B cell (primary cell): ENCODE measurements at regions not wholly inside any gene's neighbourhood (a gene's known extent, or its start where the extent isn't known, plus 50 kb on each side); places are given as distances from the start of the nearest gene placed in this dataset.

Source experiments
- ATAC-seq: fragments of 200-7000 bp; cut with Tn5 transposase; one replicate; pipeline ENCODE4 v1.10.0; 2021; ENCODE audit warnings: low read depth, mild to moderate bottlenecking, moderate number of reproducible peaks, moderate library complexity
- CTCF ChIA-PET: fragments of 350-600 bp; sonication (Branson Sonifier 250); formaldehyde crosslinking; loops from one replicate; lab custom pipeline; 2021; ENCODE audit warnings: antibody characterized with exemption, inconsistent platforms; lab: Charles Lee
- POLR2A ChIA-PET: fragments of 350-600 bp; sonication (Branson Sonifier 250); formaldehyde crosslinking; loops from one replicate; lab custom pipeline; 2021; ENCODE audit warnings: antibody characterized with exemption; lab: Charles Lee
- DNase-seq: peaks from one replicate; pipeline ENCODE4 v3.0.0; 2013
- H2AFZ ChIP-seq: 2 replicates; pipeline ENCODE4 v1.6.1; 2012; ENCODE audit warnings: mild to moderate bottlenecking, low read depth, low read length; ENCODE audit not compliant: insufficient read depth, poor library complexity, severe bottlenecking
- H3K27ac ChIP-seq, 2 donors: 1 replicate in 1 of 2; 2 replicates in 1 of 2; pipeline ENCODE4 v1.5.1; 2012 to 2013; ENCODE audit warnings: low read length in 2 of 2, mild to moderate bottlenecking in 2 of 2, moderate library complexity in 1 of 2
- H3K27me3 ChIP-seq, 4 experiments: fragments of 200-600 bp in 1 of 4; sonication (generic) in 1 of 4; replicated peaks in 1 of 4; 1 replicate in 2 of 4; 2 replicates in 2 of 4; pipeline versions ENCODE4 v1.6.1 to v1.7.0; 2013 to 2016; ENCODE audit warnings: low read length in 3 of 4, mild to moderate bottlenecking in 2 of 4, mixed read lengths in 1 of 4, moderate library complexity in 1 of 4; ENCODE audit not compliant: insufficient read depth in 4 of 4, control insufficient read depth in 3 of 4; ENCODE audit errors: control extremely low read depth in 1 of 4
- H3K36me3 ChIP-seq, 2 experiments: replicated peaks in 1 of 2; 1 replicate in 1 of 2; 2 replicates in 1 of 2; pipeline versions ENCODE4 v1.6.1 to v1.7.1; 2013; ENCODE audit warnings: low read length in 1 of 2; ENCODE audit not compliant: insufficient read depth in 2 of 2, control insufficient read depth in 1 of 2; ENCODE audit errors: control extremely low read depth in 1 of 2, extremely low read depth in 1 of 2
- H3K4me1 ChIP-seq, 2 donors: fragments of 200-600 bp in 1 of 2; sonication (generic) in 1 of 2; 1 replicate in 1 of 2; 2 replicates in 1 of 2; pipeline versions ENCODE4 v1.5.1 to v1.6.1; 2013 to 2017; ENCODE audit warnings: low read length in 2 of 2; ENCODE audit not compliant: control insufficient read depth in 2 of 2, insufficient read depth in 2 of 2
- H3K4me2 ChIP-seq: replicated peaks from 2 replicates; pipeline ENCODE3; 2012; ENCODE audit warnings: mild to moderate bottlenecking, low read depth, low read length; ENCODE audit not compliant: poor library complexity, severe bottlenecking
- H3K4me3 ChIP-seq, 5 experiments: fragments of 200-600 bp in 1 of 5; sonication (generic) in 1 of 5; 1 replicate in 3 of 5; 2 replicates in 2 of 5; pipeline versions ENCODE4 v1.5.1 to v1.7.0; 2011 to 2016; ENCODE audit warnings: low read length in 4 of 5, mild to moderate bottlenecking in 4 of 5, low read depth in 2 of 5, control low read depth in 1 of 5, moderate library complexity in 1 of 5; ENCODE audit not compliant: insufficient read depth in 1 of 5; ENCODE audit errors: control extremely low read depth in 1 of 5, extremely low read depth in 1 of 5
- H3K79me2 ChIP-seq: fragments of 200-600 bp; sonication (generic); one replicate; pipeline ENCODE4 v1.6.0; 2016; ENCODE audit warnings: low read length; ENCODE audit not compliant: control insufficient read depth, insufficient read depth
- H3K9ac ChIP-seq: fragments of 200-600 bp; sonication (generic); 2 replicates; pipeline ENCODE4 v1.6.1; 2017; ENCODE audit warnings: mild to moderate bottlenecking, low read length, moderate library complexity
- H3K9me3 ChIP-seq, 3 donors: one replicate each; pipeline versions ENCODE4 v1.6.1 to v1.7.1; 2013; ENCODE audit warnings: low read length in 2 of 3; ENCODE audit not compliant: control insufficient read depth in 2 of 3, insufficient read depth in 1 of 3; ENCODE audit errors: control extremely low read depth in 1 of 3
- H4K20me1 ChIP-seq: 2 replicates; pipeline ENCODE4 v1.6.0; 2012; ENCODE audit warnings: mild to moderate bottlenecking, low read length; ENCODE audit not compliant: insufficient read depth, control insufficient read depth, poor library complexity, severe bottlenecking
- H3K27ac Mint-ChIP-seq: one replicate; pipeline ENCODE4 v1.8.0; 2021; ENCODE audit warnings: mixed read lengths
- H3K27me3 Mint-ChIP-seq: one replicate; pipeline ENCODE4 v1.8.0; 2021; ENCODE audit warnings: mixed read lengths
- H3K4me1 Mint-ChIP-seq: one replicate; pipeline ENCODE4 v1.8.0; 2021; ENCODE audit warnings: mixed read lengths
- H3K4me3 Mint-ChIP-seq: one replicate; pipeline ENCODE4 v1.8.0; 2021; ENCODE audit warnings: mixed read lengths
- H3K9me3 Mint-ChIP-seq: one replicate; pipeline ENCODE4 v1.8.0; 2022; ENCODE audit warnings: mixed read lengths; ENCODE audit not compliant: insufficient read depth
- EZH2 ChIP-seq: IDR thresholded peaks from 2 replicates; pipeline ENCODE4 v1.6.1; 2012; ENCODE audit warnings: borderline replicate concordance, low read depth, mild to moderate bottlenecking, moderate library complexity, low read length; ENCODE audit not compliant: insufficient read depth, poor library complexity, severe bottlenecking
- WGBS: methylation state at CpG from one replicate; pipeline ENCODE4 v1.1.5; 2013; ENCODE audit warnings: missing lambda C conversion rate; ENCODE audit not compliant: insufficient coverage; 5-methylcytosine and 5-hydroxymethylcytosine counted together
- intact Hi-C: fragments of 100-400 bp; cut with micrococcal nuclease; formaldehyde crosslinking; loops from one replicate; pipeline ENCODE4 v1.10.0; 2022
- TF ChIP-seq, protein P1 (sequence below): fragments of 200-600 bp; IDR thresholded peaks from one replicate; pipeline ENCODE4 v1.8.0; 2022; ENCODE audit warnings: antibody characterized with exemption, mild to moderate bottlenecking

GRCh38 chr4:164531336-164531735 is 222.6 kb upstream of the SMIM31 start:
- no peaks in the 10 kb centered on the region for H3K4me1 ChIP-seq
- H2AFZ ChIP-seq = no peak overlapping the region
- ChIA-PET POLR2A (no interaction called here), CTCF (no interaction called here)
- H3K27ac Mint-ChIP-seq = no peak overlapping the region
- H3K36me3 ChIP-seq = no peaks in the 10 kb centered on the region
- intact Hi-C loops = no loop called here
- no peak for TF ChIP-seq EZH2
- TF ChIP-seq, protein P1, sequence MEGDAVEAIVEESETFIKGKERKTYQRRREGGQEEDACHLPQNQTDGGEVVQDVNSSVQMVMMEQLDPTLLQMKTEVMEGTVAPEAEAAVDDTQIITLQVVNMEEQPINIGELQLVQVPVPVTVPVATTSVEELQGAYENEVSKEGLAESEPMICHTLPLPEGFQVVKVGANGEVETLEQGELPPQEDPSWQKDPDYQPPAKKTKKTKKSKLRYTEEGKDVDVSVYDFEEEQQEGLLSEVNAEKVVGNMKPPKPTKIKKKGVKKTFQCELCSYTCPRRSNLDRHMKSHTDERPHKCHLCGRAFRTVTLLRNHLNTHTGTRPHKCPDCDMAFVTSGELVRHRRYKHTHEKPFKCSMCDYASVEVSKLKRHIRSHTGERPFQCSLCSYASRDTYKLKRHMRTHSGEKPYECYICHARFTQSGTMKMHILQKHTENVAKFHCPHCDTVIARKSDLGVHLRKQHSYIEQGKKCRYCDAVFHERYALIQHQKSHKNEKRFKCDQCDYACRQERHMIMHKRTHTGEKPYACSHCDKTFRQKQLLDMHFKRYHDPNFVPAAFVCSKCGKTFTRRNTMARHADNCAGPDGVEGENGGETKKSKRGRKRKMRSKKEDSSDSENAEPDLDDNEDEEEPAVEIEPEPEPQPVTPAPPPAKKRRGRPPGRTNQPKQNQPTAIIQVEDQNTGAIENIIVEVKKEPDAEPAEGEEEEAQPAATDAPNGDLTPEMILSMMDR = no peak
- no peak for DNase-seq
- H3K9ac ChIP-seq = no peak overlapping the region
- H4K20me1 ChIP-seq = no peaks in the 10 kb centered on the region
- H3K27me3 ChIP-seq = no peaks in the 10 kb centered on the region
- WGBS = 100% methylated on average over 3 of the region's 4 CpGs
- H3K27ac ChIP-seq = no peak overlapping the region
- H3K4me1 Mint-ChIP-seq = no peaks in the 10 kb centered on the region
- peaks cover 0 to 4% (median 0%) of the 10 kb centered on the region in 3 donors for H3K9me3 ChIP-seq
- H3K27me3 Mint-ChIP-seq = no peaks in the 10 kb centered on the region
- H3K4me3 ChIP-seq = no peak overlapping the region
- H3K4me2 ChIP-seq = no peak overlapping the region
- H3K79me2 ChIP-seq = no peaks in the 10 kb centered on the region
- no peak overlapping the region for H3K4me3 Mint-ChIP-seq
- ATAC-seq = no peak
- peaks cover 3% of the 10 kb centered on the region for H3K9me3 Mint-ChIP-seq

DNA sequence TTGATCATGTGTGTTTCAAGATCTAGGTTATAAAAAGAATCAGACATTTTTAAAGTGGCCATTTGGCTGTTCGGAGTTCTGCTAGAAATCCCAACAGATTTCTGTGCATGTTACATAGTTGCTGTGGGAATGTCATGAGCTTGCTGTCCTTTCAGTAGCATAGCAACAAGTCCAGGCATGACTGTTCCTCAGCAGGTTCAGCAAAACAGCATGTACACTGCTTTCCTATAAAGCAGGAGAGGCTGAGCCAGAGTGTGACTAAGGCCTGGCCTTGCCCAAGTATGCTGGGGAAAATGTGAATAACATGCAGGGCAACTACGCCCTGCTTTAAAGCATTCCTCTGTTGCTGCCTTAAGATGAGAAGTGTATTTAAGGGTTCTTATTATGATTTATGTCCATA is 217.1 kb upstream of the SMIM31 start:
- Histone ChIP-seq H2AFZ (no peak overlapping the region), H3K4me3 (no peak overlapping the region), H4K20me1 (no peaks in the 10 kb centered on the region), H3K79me2 (no peaks in the 10 kb centered on the region), H3K9me3 (peaks cover 0 to 12% (median 0%) of the 10 kb centered on the region in 3 donors), H3K9ac (no peak overlapping the region), H3K4me2 (no peak overlapping the region), H3K27me3 (no peaks in the 10 kb centered on the region), H3K36me3 (no peaks in the 10 kb centered on the region), H3K27ac (no peak overlapping the region), H3K4me1 (no peaks in the 10 kb centered on the region)
- intact Hi-C loops = no loop called here
- ATAC-seq = no peak
- DNase-seq = no peak
- Mint-ChIP-seq H3K4me3 (no peak overlapping the region), H3K9me3 (peaks cover 4% of the 10 kb centered on the region), H3K4me1 (no peaks in the 10 kb centered on the region), H3K27me3 (no peaks in the 10 kb centered on the region), H3K27ac (no peak overlapping the region)
- TF ChIP-seq, protein P1 = no peak
- TF ChIP-seq EZH2 = no peak
- no CpG with 5 or more reads among the region's 2 CpGs for WGBS
- POLR2A ChIA-PET = no interaction called here
- CTCF ChIA-PET = no interaction called here
